Adrenal gland (tissue), 5 donors: ENCODE measurements at regions not wholly inside any gene's neighbourhood (a gene's known extent, or its start where the extent isn't known, plus 50 kb on each side); places are given as distances from the start of the nearest gene placed in this dataset.

Source experiments
- CTCF ChIP-seq, 6 experiments: fragments of 450-650 bp in 4 of 6; fragments of 200-600 bp in 2 of 6; sonication (generic) in 1 of 6; IDR thresholded peaks; 1 replicate in 5 of 6; 2 replicates in 1 of 6; pipeline versions ENCODE4 v1.5.1 to v1.8.0; 2016 to 2021; ENCODE audit warnings: antibody characterized with exemption in 6 of 6, mild to moderate bottlenecking in 2 of 6, moderate library complexity in 1 of 6
- POLR2A ChIP-seq, 2 donors: fragments of 450-650 bp; IDR thresholded peaks; one replicate each; pipeline ENCODE4 v1.6.1; 2017; ENCODE audit warnings: antibody characterized with exemption in 2 of 2, mild to moderate bottlenecking in 2 of 2, moderate library complexity in 1 of 2
- donor health status: DM: no; HTN: no; CAD: no.

GRCh38 chr13:76756451-76756850 lies 129.8 kb downstream of the KCTD12 start:
- TF ChIP-seq CTCF (IDR thresholded peaks at IDR 0.05) (no peak), POLR2A (IDR thresholded peaks at IDR 0.05) (no peak)
